PFSK-1 (cell line): ENCODE measurements at regions not wholly inside any gene's neighbourhood (a gene's known extent, or its start where the extent isn't known, plus 50 kb on each side); places are given as distances from the start of the nearest gene placed in this dataset.

Source experiments
- FOXP2 ChIP-seq: optimal IDR thresholded peaks from 2 replicates; pipeline ENCODE3; 2011; ENCODE audit warnings: borderline replicate concordance, control low read depth, inconsistent platforms; ENCODE audit not compliant: insufficient read depth; ENCODE audit errors: extremely low read length, extremely low read depth
- POLR2AphosphoS5 ChIP-seq: IDR thresholded peaks from 2 replicates; pipeline ENCODE4 v1.6.1; 2012; ENCODE audit warnings: low read depth, mild to moderate bottlenecking, control low read depth, low read length, moderate library complexity
- TAF1 ChIP-seq: IDR thresholded peaks from 2 replicates; pipeline ENCODE4 v1.6.1; 2012; ENCODE audit warnings: low read length, control low read depth, borderline replicate concordance; ENCODE audit not compliant: insufficient read depth

DNA sequence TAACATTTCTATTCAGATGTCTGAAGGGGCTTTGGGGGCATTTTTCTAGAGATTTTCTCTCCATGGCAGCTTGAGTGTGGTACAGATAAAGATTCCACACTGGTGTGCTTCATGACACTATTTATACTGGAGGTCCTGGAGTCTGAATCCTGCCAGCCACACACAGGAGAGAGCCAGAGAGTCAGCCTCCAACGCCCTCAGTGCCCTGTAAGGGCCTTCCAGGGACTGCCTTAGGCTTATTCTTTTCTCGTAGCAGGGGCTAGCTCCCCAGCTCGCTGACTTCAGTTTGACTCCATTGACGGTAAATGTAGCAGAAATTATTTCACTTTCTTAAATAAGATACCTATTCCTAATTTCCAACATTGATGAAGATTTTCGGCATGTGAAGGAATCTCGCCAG is 100.9 kb downstream of the VSTM2A start:
- TF ChIP-seq FOXP2: no peak
- TF ChIP-seq POLR2AphosphoS5: no peak
- TF ChIP-seq TAF1: no peak
